Hepatocyte (in vitro differentiated cells): ENCODE measurements at regions not wholly inside any gene's neighbourhood (a gene's known extent, or its start where the extent isn't known, plus 50 kb on each side); places are given as distances from the start of the nearest gene placed in this dataset.

Experiments
- DNase-seq: peaks from one replicate; pipeline ENCODE4 v3.0.0-alpha.2; 2016; ENCODE audit warnings: low spot score
- H2AFZ ChIP-seq: fragments of 200-600 bp; sonication (generic); 2 replicates; pipeline ENCODE4 v1.6.0; 2016; ENCODE audit warnings: antibody characterized with exemption, mild to moderate bottlenecking
- H3K27ac ChIP-seq: fragments of 200-600 bp; sonication (generic); 2 replicates; pipeline ENCODE4 v1.5.1; 2016; ENCODE audit warnings: mild to moderate bottlenecking
- H3K27me3 ChIP-seq: fragments of 200-600 bp; sonication (generic); 2 replicates; pipeline ENCODE4 v1.6.1; 2016
- H3K36me3 ChIP-seq: fragments of 200-600 bp; sonication (generic); replicated peaks from 2 replicates; pipeline ENCODE4 v1.5.1; 2016; ENCODE audit warnings: low read depth; ENCODE audit not compliant: insufficient read depth
- H3K4me1 ChIP-seq: fragments of 200-600 bp; sonication (generic); 2 replicates; pipeline ENCODE4 v1.5.1; 2016; ENCODE audit warnings: mild to moderate bottlenecking, moderate library complexity; ENCODE audit not compliant: insufficient read depth
- H3K4me2 ChIP-seq: fragments of 200-600 bp; sonication (generic); 2 replicates; pipeline ENCODE4 v1.6.0; 2016
- H3K4me3 ChIP-seq: fragments of 200-600 bp; sonication (generic); 2 replicates; pipeline ENCODE4 v1.5.1; 2016; ENCODE audit warnings: mild to moderate bottlenecking
- H3K79me2 ChIP-seq: fragments of 200-600 bp; sonication (generic); 2 replicates; pipeline ENCODE4 v1.6.0; 2017; ENCODE audit warnings: mild to moderate bottlenecking
- H3K9me2 ChIP-seq: fragments of 200-600 bp; sonication (generic); replicated peaks from 2 replicates; pipeline ENCODE4 v1.6.0; 2017; ENCODE audit warnings: mild to moderate bottlenecking; ENCODE audit not compliant: insufficient read depth
- H3K9me3 ChIP-seq: fragments of 200-600 bp; sonication (generic); 2 replicates; pipeline ENCODE4 v1.5.1; 2016; ENCODE audit warnings: low read depth, mild to moderate bottlenecking
- H4K20me1 ChIP-seq: fragments of 200-600 bp; sonication (generic); 2 replicates; pipeline ENCODE4 v1.6.0; 2016; ENCODE audit warnings: mild to moderate bottlenecking; ENCODE audit not compliant: insufficient read depth, poor library complexity, severe bottlenecking
- EZH2 ChIP-seq: fragments of 200-600 bp; sonication (generic); IDR thresholded peaks from 2 replicates; pipeline ENCODE4 v1.6.1; 2016; ENCODE audit warnings: antibody characterized with exemption, mild to moderate bottlenecking, borderline replicate concordance
- EZH2phosphoT487 ChIP-seq: fragments of 200-600 bp; sonication (generic); IDR thresholded peaks from one replicate; pipeline ENCODE4 v1.6.1; 2018; ENCODE audit warnings: antibody characterized with exemption, mild to moderate bottlenecking, low read depth, moderate library complexity; ENCODE audit not compliant: unreplicated experiment, severe bottlenecking
- WGBS: methylation state at CpG from one replicate; pipeline ENCODE4 v1.1.6; 2016; ENCODE audit warnings: low lambda C conversion rate; ENCODE audit errors: missing lambda C conversion rate; 5-methylcytosine and 5-hydroxymethylcytosine counted together
- TF ChIP-seq, protein P1 (sequence below): fragments of 200-600 bp; sonication (generic); IDR thresholded peaks from 2 replicates; pipeline ENCODE4 v1.5.1; 2016; ENCODE audit warnings: antibody characterized with exemption, mild to moderate bottlenecking; ENCODE audit not compliant: poor library complexity

DNA sequence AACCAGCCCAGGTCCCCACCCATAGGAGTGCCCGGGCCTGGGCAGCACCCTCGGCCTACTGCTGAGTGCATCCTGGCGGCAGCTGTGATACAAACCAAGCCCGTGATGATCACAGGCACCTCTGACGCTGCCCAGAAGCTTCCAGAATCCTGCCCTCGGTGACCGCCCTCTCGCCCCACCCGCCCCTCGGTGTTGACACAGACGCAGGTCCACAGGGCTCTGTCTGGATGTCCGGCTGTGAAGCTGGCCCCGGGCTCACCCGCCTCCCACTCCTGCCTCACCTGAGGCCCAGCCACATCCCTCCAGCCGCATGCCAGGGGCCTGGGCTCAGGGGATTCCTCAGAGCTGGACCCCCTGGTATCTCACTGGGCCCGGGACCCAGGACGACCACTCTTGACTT lies 191.0 kb downstream of the BRD1 start:
- no peak for TF ChIP-seq EZH2
- TF ChIP-seq, protein P1, sequence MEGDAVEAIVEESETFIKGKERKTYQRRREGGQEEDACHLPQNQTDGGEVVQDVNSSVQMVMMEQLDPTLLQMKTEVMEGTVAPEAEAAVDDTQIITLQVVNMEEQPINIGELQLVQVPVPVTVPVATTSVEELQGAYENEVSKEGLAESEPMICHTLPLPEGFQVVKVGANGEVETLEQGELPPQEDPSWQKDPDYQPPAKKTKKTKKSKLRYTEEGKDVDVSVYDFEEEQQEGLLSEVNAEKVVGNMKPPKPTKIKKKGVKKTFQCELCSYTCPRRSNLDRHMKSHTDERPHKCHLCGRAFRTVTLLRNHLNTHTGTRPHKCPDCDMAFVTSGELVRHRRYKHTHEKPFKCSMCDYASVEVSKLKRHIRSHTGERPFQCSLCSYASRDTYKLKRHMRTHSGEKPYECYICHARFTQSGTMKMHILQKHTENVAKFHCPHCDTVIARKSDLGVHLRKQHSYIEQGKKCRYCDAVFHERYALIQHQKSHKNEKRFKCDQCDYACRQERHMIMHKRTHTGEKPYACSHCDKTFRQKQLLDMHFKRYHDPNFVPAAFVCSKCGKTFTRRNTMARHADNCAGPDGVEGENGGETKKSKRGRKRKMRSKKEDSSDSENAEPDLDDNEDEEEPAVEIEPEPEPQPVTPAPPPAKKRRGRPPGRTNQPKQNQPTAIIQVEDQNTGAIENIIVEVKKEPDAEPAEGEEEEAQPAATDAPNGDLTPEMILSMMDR = no peak
- no peak for TF ChIP-seq EZH2phosphoT487

DNA sequence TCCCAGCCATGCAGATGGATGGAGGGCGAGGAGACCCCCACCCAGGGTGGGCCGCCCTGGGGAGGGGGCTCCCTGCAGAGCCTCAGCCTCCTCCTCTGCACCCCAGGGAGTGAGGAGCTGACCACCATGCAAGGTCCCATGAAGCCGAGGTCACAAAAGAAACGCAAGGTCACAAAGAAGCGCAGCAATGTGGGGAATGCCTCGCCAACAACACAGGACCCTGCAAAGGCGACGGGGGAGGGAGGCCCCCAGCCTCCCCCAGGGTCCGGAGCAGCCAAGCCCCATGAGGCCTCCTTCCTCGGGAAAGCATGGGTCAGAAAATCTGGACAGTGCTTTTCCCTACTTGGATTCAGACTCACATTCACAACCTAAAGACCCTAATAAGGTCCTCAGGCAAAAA lies 191.5 kb downstream of the BRD1 start:
- Histone ChIP-seq H3K27me3 (peaks cover 5% of the 10 kb centered on the region), H3K4me1 (no peaks in the 10 kb centered on the region), H4K20me1 (no peaks in the 10 kb centered on the region), H3K4me3 (no peak overlapping the region), H3K27ac (no peak overlapping the region), H3K9me2 (no peaks in the 10 kb centered on the region), H3K9me3 (no peaks in the 10 kb centered on the region), H2AFZ (no peak overlapping the region), H3K79me2 (no peaks in the 10 kb centered on the region), H3K36me3 (no peaks in the 10 kb centered on the region), H3K4me2 (no peak overlapping the region)
- 86% methylated on average over 10 of the region's 10 CpGs for WGBS
- DNase-seq = no peak
- TF ChIP-seq EZH2 = no peak
- TF ChIP-seq, protein P1 = no peak
- TF ChIP-seq EZH2phosphoT487 = no peak

More for the DNA sequence above, 191.0 kb downstream of the BRD1 start:
- H3K4me2 ChIP-seq = no peak overlapping the region
- no peaks in the 10 kb centered on the region for H3K36me3 ChIP-seq
- no peaks in the 10 kb centered on the region for H4K20me1 ChIP-seq
- no peak overlapping the region for H2AFZ ChIP-seq
- H3K4me1 ChIP-seq = no peaks in the 10 kb centered on the region
- H3K9me2 ChIP-seq = no peaks in the 10 kb centered on the region
- no peak overlapping the region for H3K27ac ChIP-seq
- H3K4me3 ChIP-seq = no peak overlapping the region
- H3K9me3 ChIP-seq = no peaks in the 10 kb centered on the region
- no peaks in the 10 kb centered on the region for H3K79me2 ChIP-seq
- WGBS = 90% methylated on average over 14 of the region's 17 CpGs
- DNase-seq = no peak
- peaks cover 5% of the 10 kb centered on the region for H3K27me3 ChIP-seq

- no peak overlapping the region for H3K4me3 ChIP-seq
- H4K20me1 ChIP-seq = no peaks in the 10 kb centered on the region
Observed at GRCh38 chr22:49634006-49634772, 193.5 kb downstream of the BRD1 start.

More at GRCh38 chr22:49634006-49634772, 193.5 kb downstream of the BRD1 start:
- Histone ChIP-seq H3K4me1 (no peaks in the 10 kb centered on the region), H3K79me2 (no peaks in the 10 kb centered on the region), H3K36me3 (no peaks in the 10 kb centered on the region), H3K27ac (no peak overlapping the region), H3K9me3 (no peaks in the 10 kb centered on the region), H3K4me2 (no peak overlapping the region), H2AFZ (no peak overlapping the region), H3K27me3 (peaks cover 5% of the 10 kb centered on the region), H3K9me2 (no peaks in the 10 kb centered on the region)
- WGBS = 92% methylated on average over 20 of the region's 22 CpGs
- TF ChIP-seq, protein P1 = no peak
- TF ChIP-seq EZH2phosphoT487 = no peak
- TF ChIP-seq EZH2 = no peak
- DNase-seq = no peak
